COLO668 (cell line): ENCODE measurements at regions not wholly inside any gene's neighbourhood (a gene's known extent, or its start where the extent isn't known, plus 50 kb on each side); places are given as distances from the start of the nearest gene placed in this dataset.
"Not testable (repeated sequence)": the region's sequence is repeated elsewhere in the genome, so short reads cannot be mapped to it uniquely, and the experiment has no call there.

ENCODE experiments used
- DNase-seq: peaks from one replicate; lab custom pipeline; 2025; ENCODE audit not compliant: unreplicated experiment; lab: John Stamatoyannopoulos, UW

GRCh38 chr5:99089822-99090549 lies 161.2 kb upstream of the CHD1 start:
- DNase-seq, result no peak

- DNase-seq, result no peak
Observed at GRCh38 chr5:99088309-99088708, 159.5 kb upstream of the CHD1 start.

- no peak for DNase-seq
Observed at GRCh38 chr5:99083197-99083596, 154.4 kb upstream of the CHD1 start.

- no peak for DNase-seq
Observed at GRCh38 chr5:99081711-99082110, 152.9 kb upstream of the CHD1 start.

- no peak for DNase-seq
Observed at GRCh38 chr5:99076723-99077640, 148.2 kb upstream of the CHD1 start.

- DNase-seq, result no peak
Observed at GRCh38 chr5:99072846-99073245, 144.0 kb upstream of the CHD1 start.

GRCh38 chr5:99070822-99071221 lies 142.0 kb upstream of the CHD1 start:
- no peak for DNase-seq

GRCh38 chr5:99070362-99070761 lies 141.6 kb upstream of the CHD1 start:
- DNase-seq, result no peak

- no peak for DNase-seq
Observed at GRCh38 chr5:99068944-99069650, 140.3 kb upstream of the CHD1 start.

GRCh38 chr5:99063737-99064136 lies 134.9 kb upstream of the CHD1 start:
- DNase-seq, result no peak

GRCh38 chr5:99061711-99062110 lies 132.9 kb upstream of the CHD1 start:
- no peak for DNase-seq

- DNase-seq, result no peak
Observed at GRCh38 chr5:99061299-99061698, 132.5 kb upstream of the CHD1 start.

GRCh38 chr5:99060306-99061261 lies 131.8 kb upstream of the CHD1 start:
- peak; percentile 49 for DNase-seq

- no peak for DNase-seq
Observed at GRCh38 chr5:99059685-99060084, 130.9 kb upstream of the CHD1 start.

GRCh38 chr5:99058466-99058865 lies 129.7 kb upstream of the CHD1 start:
- DNase-seq, result no peak

GRCh38 chr5:99054972-99055371 lies 126.2 kb upstream of the CHD1 start:
- DNase-seq, result no peak

GRCh38 chr5:99045871-99046270 lies 117.1 kb upstream of the CHD1 start:
- no peak for DNase-seq

GRCh38 chr5:99043257-99043656 lies 114.5 kb upstream of the CHD1 start:
- DNase-seq, result not testable (repeated sequence)

GRCh38 chr5:99037668-99038067 lies 108.9 kb upstream of the CHD1 start:
- peak; percentile 0 for DNase-seq

- DNase-seq, result no peak
Observed at GRCh38 chr5:99035942-99036341, 107.1 kb upstream of the CHD1 start.
